ENCODE measurements at regions not wholly inside any gene's neighbourhood (a gene's known extent, or its start where the extent isn't known, plus 50 kb on each side); places are given as distances from the start of the nearest gene placed in this dataset.

DNA sequence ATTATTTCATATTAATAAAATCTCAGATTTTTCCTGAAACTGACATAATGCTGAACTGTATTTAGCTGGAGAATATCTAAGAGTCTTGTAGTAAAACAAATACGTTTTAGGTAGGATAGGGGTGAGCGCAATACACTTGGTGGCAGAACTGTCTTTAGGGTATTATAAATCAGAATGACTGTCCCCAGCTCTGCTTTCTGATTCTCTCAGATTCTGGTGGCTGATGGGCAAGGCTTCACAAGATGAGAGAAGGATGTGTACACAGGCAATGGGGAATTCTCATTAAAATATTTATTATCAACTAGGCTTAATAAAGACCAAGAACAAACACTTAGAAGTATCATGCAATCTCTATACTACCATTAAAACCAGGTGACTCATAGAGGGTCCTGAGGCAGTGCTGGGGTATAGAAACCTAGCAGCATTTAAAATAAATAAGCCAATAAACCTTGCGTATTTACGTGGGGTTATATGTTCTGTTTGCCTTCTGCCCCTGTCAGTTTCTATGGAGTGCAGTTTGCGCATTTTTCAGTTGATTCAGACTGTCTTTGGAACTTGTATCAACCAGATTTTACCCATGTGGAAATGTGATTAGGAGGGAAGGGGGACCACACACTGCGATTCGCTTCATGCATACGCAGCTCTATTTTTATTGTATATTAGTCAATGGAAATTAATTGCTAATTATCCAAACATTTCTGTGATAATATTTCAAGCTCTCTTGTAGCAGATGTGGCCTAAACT, 1150.7 kb upstream of the WWC1 start:
- TF ChIP-seq, protein P1, sequence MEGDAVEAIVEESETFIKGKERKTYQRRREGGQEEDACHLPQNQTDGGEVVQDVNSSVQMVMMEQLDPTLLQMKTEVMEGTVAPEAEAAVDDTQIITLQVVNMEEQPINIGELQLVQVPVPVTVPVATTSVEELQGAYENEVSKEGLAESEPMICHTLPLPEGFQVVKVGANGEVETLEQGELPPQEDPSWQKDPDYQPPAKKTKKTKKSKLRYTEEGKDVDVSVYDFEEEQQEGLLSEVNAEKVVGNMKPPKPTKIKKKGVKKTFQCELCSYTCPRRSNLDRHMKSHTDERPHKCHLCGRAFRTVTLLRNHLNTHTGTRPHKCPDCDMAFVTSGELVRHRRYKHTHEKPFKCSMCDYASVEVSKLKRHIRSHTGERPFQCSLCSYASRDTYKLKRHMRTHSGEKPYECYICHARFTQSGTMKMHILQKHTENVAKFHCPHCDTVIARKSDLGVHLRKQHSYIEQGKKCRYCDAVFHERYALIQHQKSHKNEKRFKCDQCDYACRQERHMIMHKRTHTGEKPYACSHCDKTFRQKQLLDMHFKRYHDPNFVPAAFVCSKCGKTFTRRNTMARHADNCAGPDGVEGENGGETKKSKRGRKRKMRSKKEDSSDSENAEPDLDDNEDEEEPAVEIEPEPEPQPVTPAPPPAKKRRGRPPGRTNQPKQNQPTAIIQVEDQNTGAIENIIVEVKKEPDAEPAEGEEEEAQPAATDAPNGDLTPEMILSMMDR (IDR thresholded peaks at IDR 0.05; ENCODE audit: insufficient read depth, low read length, poor library complexity, severe bottlenecking) = no peak
- TF ChIP-seq EZH2phosphoT487 (conservative IDR thresholded peaks at IDR 0.05; ENCODE audit: low read length) = no peak

Measured in SU-DHL-6 (cell line).